Stomach smooth muscle (tissue), 2 donors: ENCODE measurements at regions not wholly inside any gene's neighbourhood (a gene's known extent, or its start where the extent isn't known, plus 50 kb on each side); places are given as distances from the start of the nearest gene placed in this dataset.

ENCODE experiments used
- H3K27ac ChIP-seq: one replicate; pipeline ENCODE4 v1.7.0; 2013; ENCODE audit warnings: mild to moderate bottlenecking, low read length, inconsistent platforms
- H3K27me3 ChIP-seq, 2 donors: one replicate each; pipeline ENCODE4 v1.7.0; 2013; ENCODE audit warnings: low read length in 2 of 2; ENCODE audit not compliant: insufficient read depth in 2 of 2, control insufficient read depth in 1 of 2
- H3K36me3 ChIP-seq, 2 donors: one replicate each; pipeline ENCODE4 v1.7.0; 2013; ENCODE audit warnings: low read length in 2 of 2; ENCODE audit not compliant: control insufficient read depth in 2 of 2, insufficient read depth in 2 of 2
- H3K4me1 ChIP-seq: one replicate; pipeline ENCODE4 v1.7.0; 2013; ENCODE audit warnings: low read length; ENCODE audit not compliant: control insufficient read depth, insufficient read depth
- H3K4me3 ChIP-seq, 2 donors: one replicate each; pipeline ENCODE4 v1.7.0; 2013; ENCODE audit warnings: low read length in 2 of 2
- H3K9ac ChIP-seq, 2 donors: one replicate each; pipeline ENCODE4 v1.7.0; 2013; ENCODE audit warnings: low read length in 2 of 2, mild to moderate bottlenecking in 1 of 2
- H3K9me3 ChIP-seq, 2 donors: one replicate each; pipeline ENCODE4 v1.7.0; 2013; ENCODE audit warnings: low read length in 2 of 2; ENCODE audit not compliant: control insufficient read depth in 2 of 2
- donor health status: healthy.
- donor health status: Pancreatic carcinoma.

DNA sequence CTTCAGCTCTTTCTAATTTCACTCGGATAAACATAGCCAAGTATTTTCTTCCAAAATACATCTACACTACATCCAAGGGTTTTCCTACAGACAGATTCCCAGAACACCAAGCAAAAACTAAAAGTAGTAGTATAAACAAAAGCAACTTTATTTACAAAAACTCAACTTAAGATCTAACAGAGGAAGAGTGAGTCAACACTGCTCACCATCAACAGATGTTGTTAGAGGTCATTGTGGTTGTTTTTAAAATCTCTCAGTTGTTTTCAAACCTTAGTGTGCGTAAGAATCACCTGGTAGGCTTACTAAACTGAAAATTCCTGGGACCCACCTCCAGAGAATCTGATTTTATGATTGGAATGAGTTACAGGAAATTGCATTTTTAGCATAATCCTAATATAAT lies 631.7 kb upstream of the SGCG start:
- no peaks in the 10 kb centered on the region for H3K4me1 ChIP-seq
- H3K9ac ChIP-seq = no peak overlapping the region
- H3K9me3 ChIP-seq = peaks cover 2 to 3% of the 10 kb centered on the region in 2 donors
- H3K27ac ChIP-seq = no peak overlapping the region
- H3K36me3 ChIP-seq = no peaks in the 10 kb centered on the region
- H3K27me3 ChIP-seq = no peaks in the 10 kb centered on the region
- no peak overlapping the region for H3K4me3 ChIP-seq

DNA sequence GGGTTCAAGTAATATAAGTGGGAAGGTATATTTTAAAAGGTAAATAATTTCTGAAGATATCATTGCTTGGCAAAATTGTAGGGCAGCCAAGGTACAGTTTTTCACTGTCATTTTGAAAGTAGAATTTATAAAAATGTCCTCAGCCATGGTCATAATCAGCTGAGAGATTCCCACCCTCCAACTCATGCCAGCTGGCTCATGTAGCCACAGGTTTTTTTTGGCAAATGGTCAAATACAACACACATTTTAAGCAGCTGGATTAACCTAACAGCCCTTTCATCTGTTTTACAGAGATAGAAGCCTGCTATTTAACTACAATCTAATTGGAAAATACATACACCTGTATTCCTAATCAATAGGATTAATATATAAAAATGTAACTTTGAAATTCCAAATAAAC lies 619.2 kb upstream of the SGCG start:
- Histone ChIP-seq H3K4me3 (no peak overlapping the region), H3K9me3 (no peaks in the 10 kb centered on the region), H3K4me1 (no peaks in the 10 kb centered on the region), H3K27me3 (no peaks in the 10 kb centered on the region), H3K36me3 (no peaks in the 10 kb centered on the region), H3K27ac (no peak overlapping the region), H3K9ac (no peak overlapping the region)

DNA sequence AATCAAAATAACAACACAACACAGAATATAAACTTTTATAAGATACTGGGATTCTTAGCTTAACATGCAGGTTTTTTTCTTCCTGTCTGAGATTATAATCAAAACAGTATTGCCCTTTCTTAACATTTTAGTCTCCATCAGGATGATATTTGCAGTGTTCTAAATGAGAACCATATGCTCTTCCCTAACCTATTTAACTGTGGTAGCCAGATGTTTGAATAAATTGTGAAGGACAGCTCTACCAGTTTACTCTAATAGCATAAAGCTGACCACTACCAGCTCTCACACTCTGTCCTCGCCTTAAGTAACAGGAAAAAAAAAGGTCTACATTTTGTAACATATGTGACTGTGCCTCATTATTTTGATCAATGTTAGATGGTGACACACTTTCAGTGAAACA lies 618.7 kb upstream of the SGCG start:
- Histone ChIP-seq H3K4me1 (no peaks in the 10 kb centered on the region), H3K4me3 (no peak overlapping the region), H3K36me3 (no peaks in the 10 kb centered on the region), H3K27ac (no peak overlapping the region), H3K9me3 (no peaks in the 10 kb centered on the region), H3K27me3 (no peaks in the 10 kb centered on the region), H3K9ac (no peak overlapping the region)

DNA sequence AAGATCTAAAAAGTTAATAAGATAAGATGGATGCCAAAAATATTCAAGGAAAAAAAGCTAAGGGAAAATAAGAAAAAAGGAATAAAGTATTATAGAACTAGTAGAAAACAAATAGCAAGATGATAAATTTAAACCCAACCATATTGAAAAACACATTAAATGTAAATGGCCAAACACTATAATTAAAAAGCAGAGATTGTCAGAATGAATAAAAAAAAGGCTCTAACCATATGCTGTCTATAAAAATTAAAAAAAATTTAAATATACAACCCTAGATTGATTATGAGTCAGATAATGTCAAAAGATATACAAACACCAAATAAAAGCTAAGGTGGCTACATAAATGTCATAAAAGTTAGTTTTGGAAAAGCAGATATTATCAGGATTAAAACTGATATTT lies 617.5 kb upstream of the SGCG start:
- H3K27me3 ChIP-seq = no peaks in the 10 kb centered on the region
- H3K27ac ChIP-seq = no peak overlapping the region
- no peaks in the 10 kb centered on the region for H3K36me3 ChIP-seq
- H3K4me1 ChIP-seq = no peaks in the 10 kb centered on the region
- no peak overlapping the region for H3K9ac ChIP-seq
- no peak overlapping the region for H3K4me3 ChIP-seq
- no peaks in the 10 kb centered on the region for H3K9me3 ChIP-seq

DNA sequence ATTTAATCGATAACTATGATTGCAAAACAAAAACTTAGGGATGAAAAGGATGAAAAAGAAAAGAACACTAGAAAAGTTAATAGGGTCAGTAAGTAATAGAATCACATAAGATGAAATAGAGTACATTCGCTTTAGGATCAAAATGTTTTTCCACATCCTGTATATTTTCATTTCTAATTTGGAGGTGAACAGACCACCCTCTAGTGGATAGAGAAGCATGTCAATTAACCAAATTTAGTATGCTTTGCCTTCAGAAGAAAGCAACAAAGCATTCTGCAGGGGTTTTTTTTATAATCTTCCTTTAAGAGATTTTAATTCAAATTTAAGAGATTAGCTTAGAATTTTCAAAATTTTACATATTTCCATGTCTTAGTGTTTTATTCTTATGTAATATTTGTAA lies 611.0 kb upstream of the SGCG start:
- Histone ChIP-seq H3K4me3 (no peak overlapping the region), H3K36me3 (no peaks in the 10 kb centered on the region), H3K4me1 (no peaks in the 10 kb centered on the region), H3K9ac (no peak overlapping the region), H3K9me3 (no peaks in the 10 kb centered on the region), H3K27ac (no peak overlapping the region), H3K27me3 (no peaks in the 10 kb centered on the region)

DNA sequence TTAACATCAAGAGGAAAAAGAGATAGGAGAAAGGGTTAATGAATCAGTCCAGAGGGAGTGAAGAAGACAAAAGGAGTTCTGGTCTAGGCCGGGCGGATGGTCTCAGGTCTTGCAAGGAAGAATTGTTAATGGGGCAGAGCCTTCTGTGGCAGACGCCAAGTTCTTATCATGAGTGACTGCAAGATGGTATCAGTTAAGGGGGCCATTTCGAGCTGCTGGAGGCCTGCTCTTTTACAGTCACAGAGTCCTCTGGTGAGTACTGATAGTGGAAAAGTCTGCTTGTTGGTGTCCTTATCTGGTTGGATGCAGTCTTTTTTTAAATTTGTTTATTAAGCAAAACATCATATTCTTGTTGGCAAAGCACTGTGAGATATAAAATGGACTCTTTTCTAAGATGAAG lies 590.9 kb upstream of the SGCG start:
- no peak overlapping the region for H3K27ac ChIP-seq
- no peaks in the 10 kb centered on the region for H3K4me1 ChIP-seq
- peaks cover 0 to 8% of the 10 kb centered on the region in 2 donors for H3K9me3 ChIP-seq
- H3K9ac ChIP-seq = no peak overlapping the region
- H3K36me3 ChIP-seq = no peaks in the 10 kb centered on the region
- no peak overlapping the region for H3K4me3 ChIP-seq
- H3K27me3 ChIP-seq = no peaks in the 10 kb centered on the region

DNA sequence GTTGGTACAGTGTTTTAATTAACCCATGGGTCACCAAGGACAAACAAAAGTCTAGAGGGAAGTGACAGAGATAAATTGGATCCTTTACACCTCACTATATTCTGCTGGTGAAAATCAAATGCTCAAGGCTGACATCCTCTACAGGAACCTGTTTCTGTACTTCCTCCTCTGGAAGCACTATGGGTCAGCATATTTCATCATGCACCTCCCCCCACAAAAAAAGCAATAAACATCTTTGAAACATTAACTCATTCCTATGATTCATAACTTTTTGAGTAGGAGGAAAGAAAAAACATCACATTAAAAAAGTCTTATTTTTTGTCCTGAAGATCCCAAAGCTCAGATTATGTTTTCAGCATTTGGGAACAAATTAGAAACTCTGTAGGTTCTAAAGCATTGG lies 588.3 kb upstream of the SGCG start:
- H3K4me1 ChIP-seq = no peaks in the 10 kb centered on the region
- no peak overlapping the region for H3K9ac ChIP-seq
- no peaks in the 10 kb centered on the region for H3K27me3 ChIP-seq
- no peaks in the 10 kb centered on the region for H3K36me3 ChIP-seq
- H3K27ac ChIP-seq = no peak overlapping the region
- peaks cover 0 to 7% of the 10 kb centered on the region in 2 donors for H3K9me3 ChIP-seq
- no peak overlapping the region for H3K4me3 ChIP-seq

DNA sequence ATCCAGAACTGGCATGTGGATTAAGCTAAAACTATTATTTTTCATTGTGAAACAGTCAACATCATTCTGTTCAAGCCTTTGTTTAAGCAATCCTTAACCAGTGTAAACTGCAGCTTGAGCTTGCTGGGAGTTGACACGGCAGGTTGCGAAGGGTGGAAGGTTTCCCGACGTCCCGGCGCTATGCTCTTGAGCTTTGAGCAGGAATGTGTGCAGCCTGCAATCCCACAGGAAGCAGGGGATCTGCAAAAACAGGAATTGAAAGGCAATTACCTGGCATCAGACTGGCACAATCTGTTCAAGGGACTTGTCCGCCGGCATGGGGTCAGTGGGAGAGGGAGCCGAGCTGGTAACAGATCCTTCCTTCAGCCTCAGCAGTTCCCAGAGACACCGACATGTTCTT lies 586.7 kb upstream of the SGCG start:
- Histone ChIP-seq H3K36me3 (no peaks in the 10 kb centered on the region), H3K9ac (no peak overlapping the region), H3K27me3 (no peaks in the 10 kb centered on the region), H3K4me1 (no peaks in the 10 kb centered on the region), H3K4me3 (no peak overlapping the region), H3K27ac (no peak overlapping the region), H3K9me3 (no peaks in the 10 kb centered on the region)

DNA sequence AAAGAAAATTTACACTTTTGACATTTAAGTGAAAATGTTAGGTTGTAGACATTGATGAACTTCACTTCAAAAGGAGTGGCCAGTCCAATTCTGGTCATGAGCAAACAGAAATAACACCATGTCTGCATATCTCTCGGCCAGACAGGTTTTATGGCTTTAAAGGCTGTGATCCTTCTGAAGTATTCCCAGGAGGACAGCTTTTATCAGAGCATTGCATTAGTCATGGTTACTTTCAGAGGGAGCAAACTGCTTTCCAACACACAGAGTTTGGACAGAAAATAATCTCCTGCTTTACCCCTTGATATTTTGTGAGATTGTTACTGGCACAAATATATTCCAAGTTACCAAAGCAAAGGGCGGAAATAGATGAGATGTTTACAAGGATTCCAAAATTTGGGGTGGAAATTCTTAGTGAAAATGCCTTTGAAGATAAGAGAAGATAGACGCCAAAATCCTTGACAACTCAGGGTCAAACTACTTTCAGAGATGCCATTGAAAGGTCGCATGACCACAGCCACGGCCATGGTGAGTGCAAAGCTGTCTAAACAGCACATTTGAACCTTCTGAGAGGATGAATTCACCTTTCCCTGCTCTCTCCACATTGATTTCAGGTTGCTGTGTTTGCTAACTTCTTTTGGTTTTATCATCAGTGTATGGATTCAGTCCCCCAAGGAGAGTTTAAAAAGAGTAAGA lies 584.5 kb upstream of the SGCG start:
- Histone ChIP-seq H3K9ac (no peak overlapping the region), H3K27ac (no peak overlapping the region), H3K9me3 (no peaks in the 10 kb centered on the region), H3K4me1 (no peaks in the 10 kb centered on the region), H3K4me3 (no peak overlapping the region), H3K36me3 (no peaks in the 10 kb centered on the region), H3K27me3 (no peaks in the 10 kb centered on the region)

DNA sequence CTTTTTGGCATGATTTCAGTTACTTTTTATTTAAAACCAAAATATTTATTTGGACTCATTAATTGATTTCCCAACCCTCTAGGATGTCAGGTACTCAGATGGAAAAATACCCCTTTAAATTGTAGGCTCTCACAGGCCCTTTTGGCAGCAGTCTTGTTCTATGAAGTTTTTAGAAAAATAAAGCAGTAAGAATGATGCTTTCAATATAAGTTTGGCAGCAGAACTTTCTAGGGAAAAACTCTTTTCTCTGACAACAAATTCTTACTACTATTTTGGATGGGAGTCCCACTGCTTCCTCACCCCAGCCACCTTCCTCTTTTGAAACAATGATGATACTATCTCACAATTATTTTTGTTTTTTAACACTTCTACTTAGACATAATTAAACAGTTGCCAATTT lies 581.6 kb upstream of the SGCG start:
- no peak overlapping the region for H3K27ac ChIP-seq
- no peaks in the 10 kb centered on the region for H3K4me1 ChIP-seq
- no peak overlapping the region for H3K9ac ChIP-seq

DNA sequence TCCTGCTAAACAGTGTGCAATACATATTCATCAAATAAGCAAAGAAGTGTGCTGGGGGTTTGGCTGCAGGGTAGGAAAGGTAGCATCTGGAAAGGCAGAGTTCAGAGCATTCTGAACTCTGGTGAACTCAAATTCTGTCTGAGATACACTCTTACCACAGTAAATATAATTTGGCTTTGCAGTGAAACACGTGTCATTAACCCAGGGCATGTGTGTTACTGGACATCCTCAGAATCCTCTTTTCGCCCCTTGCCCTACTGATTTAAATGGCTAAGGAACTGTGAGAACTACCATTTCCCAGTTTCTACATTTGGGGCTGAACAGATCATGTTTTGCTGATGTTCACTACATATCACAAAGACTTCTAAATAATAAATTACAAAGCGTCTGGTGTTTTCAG lies 562.8 kb upstream of the SGCG start:
- H3K27ac ChIP-seq = no peak overlapping the region
- no peak overlapping the region for H3K9ac ChIP-seq
- H3K36me3 ChIP-seq = no peaks in the 10 kb centered on the region
- no peaks in the 10 kb centered on the region for H3K27me3 ChIP-seq
- no peak overlapping the region for H3K4me3 ChIP-seq
- no peaks in the 10 kb centered on the region for H3K4me1 ChIP-seq
- peaks cover 0 to 3% of the 10 kb centered on the region in 2 donors for H3K9me3 ChIP-seq

More for the DNA sequence above, 581.6 kb upstream of the SGCG start:
- Histone ChIP-seq H3K27me3 (no peaks in the 10 kb centered on the region), H3K9me3 (peaks cover 0 to 1% of the 10 kb centered on the region in 2 donors), H3K4me3 (no peak overlapping the region), H3K36me3 (no peaks in the 10 kb centered on the region)
